ENCODE measurements at regions not wholly inside any gene's neighbourhood (a gene's known extent, or its start where the extent isn't known, plus 50 kb on each side); places are given as distances from the start of the nearest gene placed in this dataset.

DNA sequence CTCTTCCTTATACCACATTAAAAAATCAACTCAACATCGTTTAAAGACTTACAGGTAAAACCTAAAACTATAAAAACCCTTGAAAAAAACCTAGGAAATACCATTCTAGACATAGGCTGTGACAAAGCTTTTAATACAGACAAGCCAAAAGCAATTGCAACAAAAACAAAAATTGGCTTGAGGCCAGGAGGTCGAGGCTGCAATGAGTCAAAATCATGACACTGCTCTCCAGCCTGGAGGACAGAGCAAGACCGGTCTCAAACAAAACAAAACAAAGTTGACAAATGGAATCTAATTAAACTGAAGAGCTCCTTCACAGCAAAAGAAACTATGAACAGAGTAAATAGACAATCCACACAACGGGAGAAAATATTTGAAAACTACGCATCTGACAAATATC, 1057.8 kb downstream of the FSCB start:
- no peak overlapping the region for H3K4me3 ChIP-seq (ENCODE audit: low read depth, low read length)
- TF ChIP-seq, protein P1, sequence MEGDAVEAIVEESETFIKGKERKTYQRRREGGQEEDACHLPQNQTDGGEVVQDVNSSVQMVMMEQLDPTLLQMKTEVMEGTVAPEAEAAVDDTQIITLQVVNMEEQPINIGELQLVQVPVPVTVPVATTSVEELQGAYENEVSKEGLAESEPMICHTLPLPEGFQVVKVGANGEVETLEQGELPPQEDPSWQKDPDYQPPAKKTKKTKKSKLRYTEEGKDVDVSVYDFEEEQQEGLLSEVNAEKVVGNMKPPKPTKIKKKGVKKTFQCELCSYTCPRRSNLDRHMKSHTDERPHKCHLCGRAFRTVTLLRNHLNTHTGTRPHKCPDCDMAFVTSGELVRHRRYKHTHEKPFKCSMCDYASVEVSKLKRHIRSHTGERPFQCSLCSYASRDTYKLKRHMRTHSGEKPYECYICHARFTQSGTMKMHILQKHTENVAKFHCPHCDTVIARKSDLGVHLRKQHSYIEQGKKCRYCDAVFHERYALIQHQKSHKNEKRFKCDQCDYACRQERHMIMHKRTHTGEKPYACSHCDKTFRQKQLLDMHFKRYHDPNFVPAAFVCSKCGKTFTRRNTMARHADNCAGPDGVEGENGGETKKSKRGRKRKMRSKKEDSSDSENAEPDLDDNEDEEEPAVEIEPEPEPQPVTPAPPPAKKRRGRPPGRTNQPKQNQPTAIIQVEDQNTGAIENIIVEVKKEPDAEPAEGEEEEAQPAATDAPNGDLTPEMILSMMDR (IDR thresholded peaks at IDR 0.05; ENCODE audit: low read depth, low read length), result no peak
- no peaks in the 10 kb centered on the region for H3K9me3 ChIP-seq
- H3K27me3 ChIP-seq, result no peaks in the 10 kb centered on the region
- DNase-seq, result no peak
- no peaks in the 10 kb centered on the region for H3K4me1 ChIP-seq
- H3K36me3 ChIP-seq, result no peaks in the 10 kb centered on the region

DNA sequence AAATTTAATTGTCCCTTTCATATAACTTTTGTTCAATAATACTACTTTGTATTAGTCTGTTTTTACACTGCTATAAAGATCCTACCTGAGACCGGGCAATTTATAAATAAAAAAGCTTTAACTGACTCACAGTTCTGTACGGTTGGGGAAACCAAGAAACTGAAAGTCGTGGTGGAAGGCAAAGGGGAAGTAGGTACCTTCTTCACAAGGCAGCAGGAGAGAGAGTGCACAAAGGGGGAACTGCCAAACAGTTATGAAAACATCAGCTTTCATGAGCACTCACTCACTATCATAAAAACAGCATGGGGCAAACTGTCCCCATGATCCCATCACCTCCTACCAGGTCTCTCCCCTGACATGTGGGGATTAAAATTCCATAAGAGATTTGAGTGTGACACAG, 1069.0 kb downstream of the FSCB start:
- Histone ChIP-seq H3K9me3 (no peaks in the 10 kb centered on the region; the same call in 1 of the 2 replicates), H3K4me1 (no peaks in the 10 kb centered on the region), H3K4me3 (ENCODE audit: low read depth, low read length) (no peak overlapping the region), H3K36me3 (no peaks in the 10 kb centered on the region), H3K27me3 (no peaks in the 10 kb centered on the region)
- no peak for DNase-seq
- TF ChIP-seq, protein P1 (IDR thresholded peaks at IDR 0.05; ENCODE audit: low read depth, low read length), result no peak

DNA sequence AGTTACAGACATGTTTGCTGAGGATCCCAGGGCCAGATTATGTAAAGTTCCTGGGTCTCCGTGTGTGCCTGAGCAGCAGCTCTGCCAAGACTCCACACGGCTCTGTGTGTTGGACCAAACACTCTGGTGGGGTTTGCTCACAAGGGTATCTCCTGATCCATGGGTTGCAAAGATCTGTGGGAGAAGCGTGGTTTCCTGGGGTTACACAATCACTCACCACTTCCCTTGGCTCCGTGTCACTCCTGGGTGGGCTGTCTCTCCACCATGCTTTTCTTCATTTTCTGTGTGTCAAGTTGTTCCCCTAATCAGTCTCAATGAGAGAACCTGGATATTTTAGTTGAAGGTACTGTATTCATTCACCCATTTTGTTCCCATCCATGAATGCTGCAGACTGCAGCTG, 1088.8 kb downstream of the FSCB start:
- H3K4me3 ChIP-seq (ENCODE audit: low read depth, low read length), result no peak overlapping the region
- no peak for DNase-seq
- TF ChIP-seq, protein P1 (IDR thresholded peaks at IDR 0.05; ENCODE audit: low read depth, low read length), result no peak
- H3K9me3 ChIP-seq, result no peaks in the 10 kb centered on the region; the same call in none of the 2 replicates
- H3K36me3 ChIP-seq, result no peaks in the 10 kb centered on the region
- H3K27me3 ChIP-seq, result no peaks in the 10 kb centered on the region
- no peaks in the 10 kb centered on the region for H3K4me1 ChIP-seq

DNA sequence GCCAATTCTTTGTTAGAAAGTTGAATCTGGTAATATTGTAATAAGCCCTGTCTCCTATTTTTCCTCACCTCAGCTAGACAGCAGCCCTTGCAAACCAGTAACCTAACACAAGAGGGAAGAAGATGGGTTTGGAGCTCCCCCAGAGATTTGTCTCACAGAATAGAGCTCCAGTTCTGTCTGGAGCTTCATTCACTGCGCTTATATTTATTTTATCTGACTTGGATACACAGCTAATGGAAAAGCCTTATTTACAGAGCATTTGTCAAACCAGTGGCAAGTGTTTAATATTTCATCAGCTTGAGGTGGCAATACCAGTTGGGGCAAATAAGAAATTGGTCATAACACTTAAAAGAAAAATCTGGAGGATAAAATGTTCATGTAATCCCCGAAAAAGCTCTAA, 1094.0 kb downstream of the FSCB start:
- Histone ChIP-seq H3K4me1 (no peaks in the 10 kb centered on the region), H3K36me3 (no peaks in the 10 kb centered on the region), H3K4me3 (ENCODE audit: low read depth, low read length) (no peak overlapping the region), H3K27me3 (no peaks in the 10 kb centered on the region), H3K9me3 (no peaks in the 10 kb centered on the region; the same call in none of the 2 replicates)
- TF ChIP-seq, protein P1 (IDR thresholded peaks at IDR 0.05; ENCODE audit: low read depth, low read length), result no peak
- DNase-seq, result no peak

DNA sequence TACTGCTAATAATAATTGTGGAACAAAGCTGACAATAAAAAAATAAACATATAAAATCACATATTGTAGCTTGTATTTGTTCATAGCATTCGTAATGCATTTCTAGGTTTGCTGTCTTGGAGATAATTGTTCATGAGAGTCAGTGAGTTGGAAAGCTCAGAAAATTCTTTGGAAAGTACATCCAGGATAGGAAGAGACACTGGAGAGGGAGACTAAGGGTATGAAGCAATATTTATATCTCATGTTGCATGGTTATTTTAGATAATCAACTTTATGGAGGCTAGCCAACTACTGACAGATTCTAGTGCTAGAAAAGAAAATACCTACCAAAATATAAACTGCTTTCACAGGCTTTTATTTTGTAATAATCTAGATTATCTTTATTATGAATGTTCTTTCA, 1095.2 kb downstream of the FSCB start:
- no peaks in the 10 kb centered on the region for H3K36me3 ChIP-seq
- no peaks in the 10 kb centered on the region for H3K4me1 ChIP-seq
- TF ChIP-seq, protein P1 (IDR thresholded peaks at IDR 0.05; ENCODE audit: low read depth, low read length), result no peak
- no peak overlapping the region for H3K4me3 ChIP-seq (ENCODE audit: low read depth, low read length)
- H3K27me3 ChIP-seq, result no peaks in the 10 kb centered on the region
- H3K9me3 ChIP-seq, result no peaks in the 10 kb centered on the region
- no peak for DNase-seq

DNA sequence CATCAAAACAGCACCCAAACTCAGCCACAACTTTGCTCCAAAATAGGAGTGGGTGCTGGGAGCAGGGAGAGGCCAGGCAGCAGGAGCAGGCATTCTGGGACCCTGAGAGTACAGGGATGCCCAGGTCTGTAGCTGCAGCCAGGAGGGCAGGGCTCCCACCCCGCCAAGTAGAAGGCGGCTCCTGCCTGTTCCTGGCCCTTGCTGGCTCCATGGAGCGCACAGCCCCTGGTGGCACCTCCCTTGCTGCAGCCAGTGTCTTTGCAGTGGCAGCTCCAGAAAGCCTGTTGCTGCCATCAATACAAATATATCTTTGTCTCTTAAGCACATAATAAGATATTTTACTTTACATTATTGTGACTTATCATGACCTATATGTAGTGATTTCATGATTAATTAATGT, 1096.5 kb downstream of the FSCB start:
- Histone ChIP-seq H3K4me1 (no peaks in the 10 kb centered on the region), H3K36me3 (no peaks in the 10 kb centered on the region), H3K9me3 (no peaks in the 10 kb centered on the region), H3K4me3 (ENCODE audit: low read depth, low read length) (no peak overlapping the region), H3K27me3 (no peaks in the 10 kb centered on the region)
- DNase-seq, result no peak
- TF ChIP-seq, protein P1 (IDR thresholded peaks at IDR 0.05; ENCODE audit: low read depth, low read length), result no peak

Measured in BE2C (cell line).